ENCODE measurements at regions not wholly inside any gene's neighbourhood (a gene's known extent, or its start where the extent isn't known, plus 50 kb on each side); places are given as distances from the start of the nearest gene placed in this dataset.

DNA sequence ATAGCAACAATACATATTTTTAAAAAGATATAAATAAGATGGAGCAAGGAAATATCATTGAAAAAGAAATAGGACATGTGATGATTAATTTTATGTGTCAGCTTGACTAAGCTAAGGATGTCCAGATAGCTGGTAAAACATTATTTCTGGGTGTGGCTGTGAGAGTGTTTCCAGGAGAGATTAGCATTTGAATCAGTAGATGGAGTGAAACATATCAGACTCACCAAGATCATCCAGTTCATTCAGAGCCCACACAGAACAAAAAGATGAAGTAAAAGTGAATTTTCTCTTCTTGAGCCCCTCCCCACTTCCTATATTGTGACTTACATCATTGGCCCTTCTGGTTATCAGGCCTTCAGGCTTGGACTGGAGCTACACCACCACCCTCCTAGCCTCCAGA lies 61.6 kb upstream of the TUSC7 start:
- no peaks in the 10 kb centered on the region for H4K20me1 ChIP-seq (ENCODE audit: control insufficient read depth, extremely low read depth, insufficient read depth, low read length)
- no peaks in the 10 kb centered on the region for H3K9me3 ChIP-seq (ENCODE audit: control insufficient read depth, low read depth, low read length)
- DNase-seq (ENCODE audit: low read depth, low spot score) (no peak), FAIRE-seq (no peak)
- no peak overlapping the region for H2AFZ ChIP-seq (ENCODE audit: control insufficient read depth, low read length)
- no peak overlapping the region for H3K4me3 ChIP-seq (ENCODE audit: control insufficient read depth in 2 of 3, extremely low read depth in 1 of 3, insufficient read depth in 2 of 3, low read depth in 1 of 3, low read length in 3 of 3)
- H3K79me2 ChIP-seq (ENCODE audit: control insufficient read depth, insufficient read depth, low read length) = no peaks in the 10 kb centered on the region
- no peaks in the 10 kb centered on the region for H3K27me3 ChIP-seq (ENCODE audit: control insufficient read depth, extremely low read depth, insufficient read depth, low read length)
- TF ChIP-seq, protein P1, sequence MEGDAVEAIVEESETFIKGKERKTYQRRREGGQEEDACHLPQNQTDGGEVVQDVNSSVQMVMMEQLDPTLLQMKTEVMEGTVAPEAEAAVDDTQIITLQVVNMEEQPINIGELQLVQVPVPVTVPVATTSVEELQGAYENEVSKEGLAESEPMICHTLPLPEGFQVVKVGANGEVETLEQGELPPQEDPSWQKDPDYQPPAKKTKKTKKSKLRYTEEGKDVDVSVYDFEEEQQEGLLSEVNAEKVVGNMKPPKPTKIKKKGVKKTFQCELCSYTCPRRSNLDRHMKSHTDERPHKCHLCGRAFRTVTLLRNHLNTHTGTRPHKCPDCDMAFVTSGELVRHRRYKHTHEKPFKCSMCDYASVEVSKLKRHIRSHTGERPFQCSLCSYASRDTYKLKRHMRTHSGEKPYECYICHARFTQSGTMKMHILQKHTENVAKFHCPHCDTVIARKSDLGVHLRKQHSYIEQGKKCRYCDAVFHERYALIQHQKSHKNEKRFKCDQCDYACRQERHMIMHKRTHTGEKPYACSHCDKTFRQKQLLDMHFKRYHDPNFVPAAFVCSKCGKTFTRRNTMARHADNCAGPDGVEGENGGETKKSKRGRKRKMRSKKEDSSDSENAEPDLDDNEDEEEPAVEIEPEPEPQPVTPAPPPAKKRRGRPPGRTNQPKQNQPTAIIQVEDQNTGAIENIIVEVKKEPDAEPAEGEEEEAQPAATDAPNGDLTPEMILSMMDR (optimal IDR thresholded peaks at IDR 0.05 in 1 of 3, IDR thresholded peaks at IDR 0.05 in 1 of 3, conservative IDR thresholded peaks at IDR 0.05 in 1 of 3; ENCODE audit: extremely low read depth in 1 of 3, insufficient read depth in 2 of 3, low read length in 3 of 3) = no peak
- no peak for TF ChIP-seq EZH2 (IDR thresholded peaks at IDR 0.05; ENCODE audit: low read length)
- dilution Hi-C loops (cut with MboI; ENCODE audit: extremely low pct_ligation_motif_present, low sequenced_read_pairs) = no loop called here
- no peaks in the 10 kb centered on the region for H3K9me1 ChIP-seq (ENCODE audit: control insufficient read depth, extremely low read depth, insufficient read depth, low read length)
- no peak overlapping the region for H3K4me2 ChIP-seq (ENCODE audit: control insufficient read depth, extremely low read depth, insufficient read depth, low read depth, low read length)
- peaks cover 6% of the 10 kb centered on the region for H3K4me1 ChIP-seq (ENCODE audit: control insufficient read depth, extremely low read depth, insufficient read depth, low read length)
- H3K9ac ChIP-seq (ENCODE audit: control insufficient read depth, extremely low read depth, insufficient read depth, low read length) = no peak overlapping the region
- H3K27ac ChIP-seq (ENCODE audit: control insufficient read depth, insufficient read depth, low read length) = no peak overlapping the region
- no peaks in the 10 kb centered on the region for H3K36me3 ChIP-seq (ENCODE audit: control insufficient read depth in 2 of 2, extremely low read depth in 1 of 2, insufficient read depth in 2 of 2, low read length in 2 of 2)

Small RNAs in the stretch of these regions (small RNA-seq; reads per million reads assigned to genes)
- 0 reads per million in 3 experiments for gene RN7SL582P (ENCODE audit: insufficient read length in 3 of 3, low read depth in 3 of 3, low replicate concordance in 1 of 3)
